NCI-H345 (cell line): ENCODE measurements at regions not wholly inside any gene's neighbourhood (a gene's known extent, or its start where the extent isn't known, plus 50 kb on each side); places are given as distances from the start of the nearest gene placed in this dataset.

Source experiments
- DNase-seq: peaks from one replicate; lab custom pipeline; 2025; lab: John Stamatoyannopoulos, UW

- DNase-seq = no peak
Observed at GRCh38 chr11:32317643-32318042, 117.7 kb downstream of the WT1 start.

DNA sequence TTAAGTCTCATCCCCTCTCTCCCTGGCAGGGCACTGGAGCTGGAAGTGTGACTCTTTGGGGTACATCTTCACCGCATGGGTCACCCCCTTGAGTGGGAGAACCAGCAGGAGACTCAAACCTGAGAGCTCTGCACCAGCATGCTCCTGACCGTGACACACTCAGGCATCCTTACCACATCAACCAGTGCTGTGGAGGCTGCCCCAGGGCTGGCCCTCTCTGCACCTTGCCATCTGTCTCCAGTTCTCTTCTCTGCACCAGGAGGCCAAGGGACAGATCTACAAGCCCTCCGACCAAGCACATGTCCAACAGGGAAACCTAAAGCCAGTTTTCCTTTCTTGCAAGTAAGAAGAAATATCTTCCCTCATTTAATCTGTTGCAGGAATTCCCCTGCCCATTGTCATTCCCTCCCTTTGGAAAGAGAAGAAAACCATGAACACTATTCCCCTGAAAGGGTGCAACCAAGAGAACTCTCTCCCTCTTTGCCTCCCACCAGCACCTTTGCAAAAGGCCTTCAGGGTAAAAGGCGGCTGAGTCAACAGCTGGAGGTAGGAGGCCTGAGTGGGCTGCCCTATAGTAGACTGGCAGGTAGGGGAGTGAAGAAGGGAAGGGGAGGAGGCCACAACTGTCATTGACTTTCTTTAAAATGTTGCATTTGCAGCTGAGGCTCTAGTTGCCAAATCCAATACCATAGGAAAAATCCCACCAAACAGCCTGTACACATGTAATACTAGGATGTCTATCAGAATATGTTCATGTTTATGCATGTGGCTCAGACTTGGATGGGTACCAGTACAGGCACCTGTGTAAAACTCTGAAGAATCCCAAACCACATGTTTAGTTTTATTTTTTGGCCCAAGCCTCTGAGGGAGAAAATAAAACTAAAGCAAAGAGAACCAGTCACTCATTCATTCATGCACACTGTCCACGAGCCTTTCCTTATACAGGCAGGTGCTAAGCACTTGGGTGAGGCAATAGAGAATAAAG, 117.0 kb downstream of the WT1 start:
- DNase-seq = no peak

- DNase-seq = no peak
Observed at GRCh38 chr11:32323814-32324130, 111.6 kb downstream of the WT1 start.

DNA sequence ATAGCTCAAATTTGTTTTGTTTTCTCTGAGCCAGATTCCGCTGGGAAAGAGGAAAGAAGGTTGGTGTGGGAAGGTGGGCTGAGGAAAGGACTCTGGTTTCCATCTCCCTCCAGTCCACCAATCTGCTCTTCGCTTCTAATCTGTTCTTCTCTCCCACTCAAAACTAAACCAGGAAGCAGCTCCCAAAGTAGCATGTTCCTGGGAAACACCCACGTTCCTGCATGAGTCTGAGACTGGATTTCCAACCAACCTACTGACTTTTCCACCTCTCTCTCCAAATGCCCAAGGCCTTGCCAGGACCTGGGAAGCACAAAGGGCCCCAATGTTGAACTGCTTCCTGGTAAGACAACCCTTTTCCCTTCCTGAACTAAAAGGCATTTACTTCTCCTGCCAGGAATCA, 110.2 kb downstream of the WT1 start:
- no peak for DNase-seq

- no peak for DNase-seq
Observed at GRCh38 chr11:32325725-32326124, 109.6 kb downstream of the WT1 start.

DNA sequence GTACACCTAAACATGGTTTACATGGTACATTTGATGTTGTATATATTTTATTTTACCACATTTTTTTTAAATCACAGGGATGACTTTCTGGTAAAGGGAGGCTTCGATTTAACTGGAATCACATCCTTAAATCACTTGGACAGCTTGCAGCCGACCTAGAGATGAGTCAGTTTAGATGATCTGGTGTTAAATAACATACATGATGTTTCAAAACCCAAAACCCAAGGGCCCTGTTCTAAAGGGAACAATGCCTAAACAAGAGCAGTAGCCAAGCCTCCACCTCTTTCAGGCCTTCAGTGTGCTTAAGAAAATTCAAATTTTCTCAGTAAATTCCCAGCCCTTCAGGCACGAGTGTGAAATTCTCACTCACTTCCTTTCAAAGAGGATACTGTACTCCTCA, 108.8 kb downstream of the WT1 start:
- DNase-seq = no peak

GRCh38 chr11:32328392-32328791, 106.9 kb downstream of the WT1 start:
- DNase-seq = no peak

- no peak for DNase-seq
Observed at GRCh38 chr11:32331098-32331497, 104.2 kb downstream of the WT1 start.

DNA sequence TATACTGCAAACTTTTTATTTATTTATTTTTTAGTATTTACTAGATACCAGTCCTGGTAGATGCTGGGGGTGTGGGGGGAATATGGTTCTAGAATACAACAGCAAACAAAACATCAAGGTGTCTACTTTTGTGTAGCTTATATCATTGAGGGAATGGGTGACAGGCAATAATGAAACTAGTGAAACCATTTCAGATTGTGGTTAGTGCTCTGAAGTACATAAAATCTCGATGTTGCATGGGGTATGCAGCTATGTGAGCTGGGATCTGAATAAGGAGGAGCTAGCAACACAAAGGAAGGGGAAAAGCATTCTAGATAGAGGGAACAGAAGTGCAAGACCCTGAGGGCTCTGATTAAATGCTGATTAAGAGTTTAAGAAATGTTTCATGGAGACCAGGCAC, 103.5 kb downstream of the WT1 start:
- no peak for DNase-seq

DNA sequence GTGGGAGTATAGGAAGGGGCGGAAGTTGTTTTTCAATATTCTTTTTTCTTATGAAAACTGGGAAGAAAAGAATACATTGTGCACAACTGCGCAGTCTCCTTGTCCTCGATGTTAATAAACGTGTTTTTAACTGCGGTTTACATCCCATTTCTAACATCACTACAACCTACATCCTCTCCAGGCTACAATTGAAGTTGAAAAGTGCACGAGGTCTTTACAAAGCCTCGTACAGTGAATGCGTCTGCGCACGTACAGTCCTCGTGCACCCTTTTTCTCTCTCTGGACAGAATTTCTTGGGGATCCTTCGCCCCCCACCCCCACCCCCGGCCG, 102.4 kb downstream of the WT1 start:
- DNase-seq = no peak

GRCh38 chr11:32333320-32333991, 101.9 kb downstream of the WT1 start:
- no peak for DNase-seq

DNA sequence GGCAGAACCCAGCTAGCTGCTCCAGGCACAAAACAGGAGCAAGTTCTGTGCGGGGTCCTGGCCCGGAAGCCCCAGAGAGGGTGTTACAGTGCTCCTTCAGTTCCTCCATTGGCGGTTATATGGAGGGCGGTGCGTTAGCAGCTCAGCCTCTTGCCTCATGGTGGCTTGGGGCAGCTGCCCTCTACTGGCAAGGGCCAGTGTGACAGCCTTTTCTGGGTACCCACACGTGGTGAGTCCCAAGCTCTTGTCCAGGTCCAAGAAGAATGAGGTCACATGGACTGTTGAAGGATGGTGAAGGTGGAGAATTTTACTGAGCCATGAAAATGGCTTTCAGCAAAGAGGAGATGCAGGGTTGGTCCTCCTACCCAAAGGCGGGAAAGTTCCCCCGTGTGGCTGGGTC, 100.5 kb downstream of the WT1 start:
- no peak for DNase-seq
